Endothelial cell of umbilical vein (primary cell): ENCODE measurements at regions not wholly inside any gene's neighbourhood (a gene's known extent, or its start where the extent isn't known, plus 50 kb on each side); places are given as distances from the start of the nearest gene placed in this dataset.

ENCODE experiments used
- BruUV-seq: library from RNA; stranded (reverse); fragments of 400-500 nt; replicated peaks from 2 replicates; lab custom pipeline; 2021; lab: Mats Ljungman, UMichigan
- CTCF ChIA-PET: fragments of 300-600, 350-600 bp; sonication (Branson Sonifier 250); formaldehyde crosslinking; loops from one replicate; lab custom pipeline; 2021; ENCODE audit warnings: antibody characterized with exemption, inconsistent platforms; lab: Charles Lee
- POLR2A ChIA-PET: fragments of 300-600, 350-600 bp; sonication (Branson Sonifier 250); formaldehyde crosslinking; loops from one replicate; lab custom pipeline; 2021; ENCODE audit warnings: antibody characterized with exemption, inconsistent platforms; lab: Charles Lee
- DNase-seq: peaks from one replicate; pipeline ENCODE4 v3.0.0-alpha.2; 2011; ENCODE audit warnings: low read depth, low spot score
- FAIRE-seq: peaks from 2 replicates; lab custom pipeline; 2011; peaks lifted over from hg19 to GRCh38; lab: Jason Lieb, UNC
- H2AFZ ChIP-seq: 2 replicates; pipeline ENCODE4 v1.6.0; 2012; ENCODE audit warnings: low read depth, low read length, control low read depth, inconsistent platforms
- H3K27ac ChIP-seq: 2 replicates; pipeline ENCODE4 v1.5.1; 2011; ENCODE audit warnings: low read depth, mild to moderate bottlenecking, control low read depth, low read length, moderate library complexity; ENCODE audit not compliant: insufficient read depth
- H3K27me3 ChIP-seq, 2 experiments: 2 replicates each; pipeline versions ENCODE4 v1.6.0 to v1.6.1; 2011; ENCODE audit warnings: low read length in 2 of 2, mixed read lengths in 1 of 2; ENCODE audit not compliant: control insufficient read depth in 2 of 2, insufficient read depth in 2 of 2
- H3K36me3 ChIP-seq, 2 experiments: 2 replicates in 1 of 2; 3 replicates in 1 of 2; pipeline ENCODE4 v1.5.1; 2011; ENCODE audit warnings: low read length in 2 of 2, mild to moderate bottlenecking in 1 of 2, moderate library complexity in 1 of 2; ENCODE audit not compliant: control insufficient read depth in 2 of 2, insufficient read depth in 2 of 2; ENCODE audit errors: extremely low read depth in 1 of 2
- H3K4me1 ChIP-seq: 3 replicates; pipeline ENCODE4 v1.5.1; 2011; ENCODE audit warnings: mild to moderate bottlenecking, low read length; ENCODE audit not compliant: control insufficient read depth, insufficient read depth; ENCODE audit errors: extremely low read depth
- H3K4me2 ChIP-seq: 2 replicates; pipeline ENCODE4 v1.6.1; 2011; ENCODE audit warnings: low read length, control low read depth, mixed read lengths; ENCODE audit not compliant: insufficient read depth
- H3K4me3 ChIP-seq, 3 experiments: fragments of 200-600 bp in 1 of 3; sonication (generic), shearing (Covaris generic) in 1 of 3; replicated peaks in 1 of 3; 2 replicates each; pipeline ENCODE4 v1.5.1; 2011 to 2016; ENCODE audit warnings: control low read depth in 3 of 3, low read length in 3 of 3, mild to moderate bottlenecking in 2 of 3, inconsistent platforms in 1 of 3, low read depth in 1 of 3, moderate library complexity in 1 of 3; ENCODE audit not compliant: insufficient read depth in 1 of 3
- H3K79me2 ChIP-seq: 2 replicates; pipeline ENCODE4 v1.6.0; 2012; ENCODE audit warnings: low read length, inconsistent platforms; ENCODE audit not compliant: control insufficient read depth, insufficient read depth
- H3K9ac ChIP-seq: replicated peaks from 2 replicates; pipeline ENCODE3; 2011; ENCODE audit warnings: low read length, control low read depth; ENCODE audit not compliant: insufficient read depth; ENCODE audit errors: extremely low read depth
- H3K9me1 ChIP-seq: replicated peaks from 3 replicates; pipeline ENCODE4 v1.6.0; 2011; ENCODE audit warnings: mild to moderate bottlenecking, low read length; ENCODE audit not compliant: control insufficient read depth, insufficient read depth; ENCODE audit errors: extremely low read depth
- H3K9me3 ChIP-seq: replicated peaks from 2 replicates; pipeline ENCODE4 v1.5.1; 2012; ENCODE audit warnings: low read length, inconsistent platforms; ENCODE audit not compliant: control insufficient read depth, insufficient read depth
- H4K20me1 ChIP-seq: replicated peaks from 2 replicates; pipeline ENCODE3; 2011; ENCODE audit warnings: mild to moderate bottlenecking, low read length; ENCODE audit not compliant: control insufficient read depth, insufficient read depth; ENCODE audit errors: extremely low read depth
- CTCF ChIP-seq, 2 donors: IDR thresholded peaks; 1 replicate in 1 of 2; 2 replicates in 1 of 2; pipeline ENCODE4 v1.5.1; 2011; ENCODE audit warnings: low read length in 2 of 2, mild to moderate bottlenecking in 2 of 2, moderate library complexity in 2 of 2, control low read depth in 1 of 2, inconsistent platforms in 1 of 2, low read depth in 1 of 2; ENCODE audit not compliant: insufficient read depth in 1 of 2; ENCODE audit errors: extremely low read depth in 1 of 2
- EZH2 ChIP-seq: IDR thresholded peaks from 2 replicates; pipeline ENCODE4 v1.6.1; 2012; ENCODE audit warnings: borderline replicate concordance, low read depth, mild to moderate bottlenecking, moderate library complexity, low read length, inconsistent platforms; ENCODE audit not compliant: severe bottlenecking
- FOS ChIP-seq: IDR thresholded peaks from 2 replicates; pipeline ENCODE4 v1.6.1; 2011; ENCODE audit warnings: mild to moderate bottlenecking, low read length, moderate library complexity, borderline replicate concordance; ENCODE audit not compliant: insufficient read depth
- GATA2 ChIP-seq: IDR thresholded peaks from 2 replicates; pipeline ENCODE4 v1.7.0; 2011; ENCODE audit warnings: low read depth, mild to moderate bottlenecking, moderate library complexity, mixed read lengths, low read length; ENCODE audit not compliant: insufficient read length, insufficient read depth
- JUN ChIP-seq: IDR thresholded peaks from 2 replicates; pipeline ENCODE4 v1.6.1; 2011; ENCODE audit warnings: borderline replicate concordance, low read depth; ENCODE audit not compliant: insufficient read length, insufficient read depth
- MAX ChIP-seq: IDR thresholded peaks from 2 replicates; pipeline ENCODE4 v1.6.1; 2011; ENCODE audit not compliant: insufficient read depth, insufficient read length
- MYC ChIP-seq: IDR thresholded peaks from one replicate; pipeline ENCODE4 v1.6.1; 2011; ENCODE audit warnings: mild to moderate bottlenecking, low read depth, low read length
- POLR2A ChIP-seq: IDR thresholded peaks from 2 replicates; pipeline ENCODE4 v1.6.1; 2012; ENCODE audit warnings: low read depth, mild to moderate bottlenecking, control low read depth, low read length
- POLR2AphosphoS5 ChIP-seq: IDR thresholded peaks from 2 replicates; pipeline ENCODE4 v1.6.1; 2012; ENCODE audit warnings: low read depth, mild to moderate bottlenecking, control low read depth, low read length, moderate library complexity; ENCODE audit not compliant: insufficient read depth
- dilution Hi-C: fragments of 300-500 bp; cut with MboI; formaldehyde crosslinking; loops from one replicate; pipeline ENCODE4 v1.15.0; 2019; ENCODE audit warnings: low sequenced_read_pairs; ENCODE audit not compliant: extremely low pct_ligation_motif_present
- intact Hi-C: fragments of 100-400 bp; cut with micrococcal nuclease; formaldehyde crosslinking; loops from one replicate; pipeline ENCODE4 v1.10.0; 2022

DNA sequence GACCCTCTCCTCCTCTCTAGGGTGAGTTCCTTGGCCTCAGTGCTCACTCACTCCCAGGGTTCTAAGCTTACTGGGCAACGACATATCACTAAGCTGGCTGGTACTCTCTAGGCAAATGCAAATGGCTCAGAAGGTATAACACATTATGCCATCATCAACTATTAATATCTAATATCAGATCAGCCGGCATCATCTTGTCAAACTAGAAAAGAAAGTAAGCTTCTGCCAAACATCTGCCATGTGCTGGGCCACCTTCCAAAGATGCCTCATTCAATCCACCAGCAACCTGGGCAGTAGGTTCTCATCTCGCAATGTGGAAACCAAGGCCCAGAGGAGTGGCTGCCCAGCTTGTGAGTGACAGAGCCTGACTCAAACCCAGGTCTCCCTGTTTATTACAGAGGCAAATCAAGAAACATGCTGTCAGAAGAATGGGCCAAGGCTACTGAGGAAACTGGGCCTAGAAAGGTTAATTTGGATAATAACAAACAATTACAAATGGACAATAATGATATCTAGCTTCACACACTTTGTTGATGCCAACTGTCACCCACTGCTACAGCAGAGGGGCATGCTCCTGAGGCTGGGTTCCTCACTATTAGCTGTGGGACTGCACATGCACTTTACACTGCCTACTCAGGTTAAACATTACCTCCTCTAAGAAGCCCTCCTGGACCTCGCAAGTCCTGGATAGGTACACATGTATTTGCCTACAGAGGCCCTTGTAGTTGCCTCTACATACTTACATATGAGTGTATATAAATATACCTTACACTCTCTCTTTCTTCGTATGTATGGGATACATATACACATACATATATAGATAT, 183.3 kb upstream of the JUN start:
- Histone ChIP-seq H4K20me1 (no peaks in the 10 kb centered on the region), H3K4me3 (no peak overlapping the region), H3K4me1 (no peaks in the 10 kb centered on the region), H3K79me2 (no peaks in the 10 kb centered on the region), H2AFZ (no peak overlapping the region), H3K4me2 (no peak overlapping the region), H3K27me3 (no peaks in the 10 kb centered on the region), H3K36me3 (no peaks in the 10 kb centered on the region), H3K27ac (no peak overlapping the region), H3K9ac (no peak overlapping the region), H3K9me1 (no peaks in the 10 kb centered on the region), H3K9me3 (no peaks in the 10 kb centered on the region)
- FAIRE-seq, result no peak
- TF ChIP-seq CTCF (IDR thresholded peaks at IDR 0.05; ENCODE audit: extremely low read depth in 1 of 2, insufficient read depth in 1 of 2, low read depth in 1 of 2, low read length in 2 of 2) (no peak), EZH2 (no peak), JUN (no peak), POLR2AphosphoS5 (no peak), GATA2 (no peak), FOS (no peak), MAX (no peak), MYC (no peak), POLR2A (no peak)
- dilution Hi-C loops (no loop called here), intact Hi-C loops (no loop called here)
- BruUV-seq, result no TSS peak
- POLR2A ChIA-PET, result no interaction called here
- CTCF ChIA-PET, result no interaction called here
- no peak for DNase-seq
